H9 (cell line): ENCODE measurements at regions not wholly inside any gene's neighbourhood (a gene's known extent, or its start where the extent isn't known, plus 50 kb on each side); places are given as distances from the start of the nearest gene placed in this dataset.
A peak's percentile ranks its signal among the peaks of the same experiment; 100 is the strongest.

Experiments
- DNase-seq: peaks from one replicate; pipeline ENCODE4 v3.0.0-alpha.2; 2017
- H2AFZ ChIP-seq: one replicate; pipeline ENCODE4 v1.6.1; 2013; ENCODE audit warnings: mild to moderate bottlenecking, low read length, control low read depth, moderate library complexity
- H2AK5ac ChIP-seq: 2 replicates; pipeline ENCODE4 v1.6.1; 2013; ENCODE audit warnings: low read length, control low read depth, mixed read lengths; ENCODE audit not compliant: insufficient read length
- H2BK120ac ChIP-seq: one replicate; pipeline ENCODE4 v1.6.1; 2013; ENCODE audit warnings: low read depth, mild to moderate bottlenecking, low read length, control low read depth, inconsistent platforms; ENCODE audit not compliant: poor library complexity, severe bottlenecking
- H2BK12ac ChIP-seq: 2 replicates; pipeline ENCODE4 v1.6.1; 2013; ENCODE audit warnings: low read length, control low read depth, mixed read lengths, low read depth; ENCODE audit not compliant: insufficient read length
- H2BK15ac ChIP-seq: 2 replicates; pipeline ENCODE4 v1.6.1; 2013; ENCODE audit warnings: low read depth, low read length, control low read depth
- H2BK20ac ChIP-seq: one replicate; pipeline ENCODE4 v1.6.1; 2013; ENCODE audit warnings: low read depth, mild to moderate bottlenecking, low read length, control low read depth, inconsistent platforms; ENCODE audit not compliant: poor library complexity, severe bottlenecking
- H2BK5ac ChIP-seq: 2 replicates; pipeline ENCODE4 v1.6.1; 2013; ENCODE audit warnings: low read length, control low read depth, mixed read lengths; ENCODE audit not compliant: insufficient read length
- H3K14ac ChIP-seq: 2 replicates; pipeline ENCODE4 v1.6.1; 2013; ENCODE audit warnings: low read length, control low read depth; ENCODE audit not compliant: insufficient read depth
- H3K18ac ChIP-seq: 2 replicates; pipeline ENCODE4 v1.6.1; 2013; ENCODE audit warnings: low read depth, mild to moderate bottlenecking, mixed read lengths, low read length, control low read depth; ENCODE audit not compliant: insufficient read length
- H3K23ac ChIP-seq: 2 replicates; pipeline ENCODE4 v1.6.1; 2013; ENCODE audit warnings: low read length, control low read depth, mixed read lengths, low read depth; ENCODE audit not compliant: insufficient read length
- H3K23me2 ChIP-seq: 2 replicates; pipeline ENCODE4 v1.6.1; 2013; ENCODE audit warnings: low read depth, mild to moderate bottlenecking, mixed read lengths, low read length, control low read depth; ENCODE audit not compliant: insufficient read length, poor library complexity, severe bottlenecking
- H3K27ac ChIP-seq: 2 replicates; pipeline ENCODE4 v1.5.1; 2013; ENCODE audit warnings: low read length, control low read depth, mixed read lengths, low read depth; ENCODE audit not compliant: insufficient read length
- H3K27me3 ChIP-seq: 2 replicates; pipeline ENCODE4 v1.6.1; 2013; ENCODE audit warnings: low read length, control low read depth, inconsistent platforms; ENCODE audit not compliant: insufficient read depth
- H3K4ac ChIP-seq: 2 replicates; pipeline ENCODE4 v1.6.1; 2013; ENCODE audit warnings: low read depth, mild to moderate bottlenecking, control low read depth, inconsistent platforms, low read length, moderate library complexity
- H3K4me1 ChIP-seq: 2 replicates; pipeline ENCODE4 v1.6.1; 2013; ENCODE audit warnings: low read length, control low read depth, inconsistent platforms; ENCODE audit not compliant: insufficient read depth
- H3K4me2 ChIP-seq: 2 replicates; pipeline ENCODE4 v1.6.1; 2013; ENCODE audit warnings: low read length, control low read depth, mixed read lengths; ENCODE audit not compliant: insufficient read length, insufficient read depth
- H3K56ac ChIP-seq: 2 replicates; pipeline ENCODE4 v1.6.1; 2013; ENCODE audit warnings: low read depth, mild to moderate bottlenecking, mixed read lengths, low read length, control low read depth; ENCODE audit not compliant: insufficient read length
- H3K79me1 ChIP-seq: 2 replicates; pipeline ENCODE4 v1.6.1; 2013; ENCODE audit warnings: low read depth, mild to moderate bottlenecking, moderate library complexity, low read length, control low read depth, inconsistent platforms; ENCODE audit not compliant: insufficient read depth, poor library complexity, severe bottlenecking
- H3K79me2 ChIP-seq: 2 replicates; pipeline ENCODE4 v1.6.1; 2013; ENCODE audit warnings: low read length, control low read depth, inconsistent platforms; ENCODE audit not compliant: insufficient read depth
- H3K9ac ChIP-seq: 2 replicates; pipeline ENCODE4 v1.6.1; 2013; ENCODE audit warnings: low read length, control low read depth, mixed read lengths; ENCODE audit not compliant: insufficient read length; ENCODE audit errors: extremely low read depth
- H3K9me3 ChIP-seq: one replicate; pipeline ENCODE4 v1.6.1; 2013; ENCODE audit warnings: low read depth, low read length, inconsistent platforms; ENCODE audit not compliant: control insufficient read depth
- H3T11ph ChIP-seq: one replicate; pipeline ENCODE4 v1.6.1; 2013; ENCODE audit warnings: mild to moderate bottlenecking, low read length, control low read depth, inconsistent platforms
- H4K20me1 ChIP-seq: one replicate; pipeline ENCODE4 v1.6.1; 2013; ENCODE audit not compliant: control insufficient read depth, insufficient read length, insufficient read depth
- H4K5ac ChIP-seq: 2 replicates; pipeline ENCODE4 v1.6.1; 2013; ENCODE audit warnings: low read depth, mild to moderate bottlenecking, mixed read lengths, low read length, control low read depth; ENCODE audit not compliant: insufficient read length
- H4K8ac ChIP-seq: replicated peaks from 2 replicates; pipeline ENCODE4 v1.6.1; 2013; ENCODE audit warnings: low read length, control low read depth, mixed read lengths, low read depth; ENCODE audit not compliant: insufficient read length
- H4K91ac ChIP-seq: 2 replicates; pipeline ENCODE4 v1.6.1; 2013; ENCODE audit warnings: low read depth, mild to moderate bottlenecking, moderate library complexity, mixed read lengths, low read length, control low read depth; ENCODE audit not compliant: insufficient read length
- H3K27ac Mint-ChIP-seq, 3 experiments: 2 replicates in 2 of 3; 3 replicates in 1 of 3; pipeline ENCODE4 v1.8.0; 2020 to 2021; ENCODE audit warnings: mixed read lengths in 3 of 3, mild to moderate bottlenecking in 1 of 3, moderate library complexity in 1 of 3
- H3K27me3 Mint-ChIP-seq: 2 replicates; pipeline ENCODE4 v1.8.0; 2021; ENCODE audit warnings: low read depth, mild to moderate bottlenecking, moderate library complexity, mixed read lengths
- H3K36me3 Mint-ChIP-seq, 3 experiments: 2 replicates in 2 of 3; 3 replicates in 1 of 3; pipeline ENCODE4 v1.8.0; 2020 to 2021; ENCODE audit warnings: low read depth in 3 of 3, mixed read lengths in 3 of 3; ENCODE audit not compliant: insufficient read depth in 1 of 3
- H3K4me1 Mint-ChIP-seq, 2 experiments: 2 replicates each; pipeline ENCODE4 v1.8.0; 2020; ENCODE audit warnings: mixed read lengths in 2 of 2
- H3K4me3 Mint-ChIP-seq, 2 experiments: 2 replicates in 1 of 2; 3 replicates in 1 of 2; pipeline ENCODE4 v1.8.0; 2020 to 2021; ENCODE audit warnings: mild to moderate bottlenecking in 2 of 2, mixed read lengths in 2 of 2, moderate library complexity in 1 of 2
- H3K9me3 Mint-ChIP-seq, 2 experiments: 2 replicates in 1 of 2; 3 replicates in 1 of 2; pipeline ENCODE4 v1.8.0; 2020; ENCODE audit warnings: mild to moderate bottlenecking in 2 of 2, mixed read lengths in 2 of 2, moderate library complexity in 1 of 2
- WGBS: extraction: QIAGEN DNeasy Blood & Tissue Kit; methylation state at CpG from one replicate; pipeline ENCODE4 v1.1.7; 2013; ENCODE audit warnings: missing lambda C conversion rate, low lambda C conversion rate, mixed read lengths; ENCODE audit not compliant: insufficient read length; ENCODE audit errors: extremely low coverage; 5-methylcytosine and 5-hydroxymethylcytosine counted together
- TF ChIP-seq, protein P1 (sequence below): fragments of 200-600 bp; sonication (generic); conservative IDR thresholded peaks from 3 replicates; pipeline ENCODE4 v1.8.0; 2021; ENCODE audit warnings: antibody characterized with exemption, mild to moderate bottlenecking

- Histone ChIP-seq H3K4ac (no peak overlapping the region), H4K91ac (no peak overlapping the region), H3K18ac (no peak overlapping the region), H4K8ac (no peak overlapping the region), H3K9me3 (no peaks in the 10 kb centered on the region), H3K4me2 (no peak overlapping the region), H4K20me1 (no peaks in the 10 kb centered on the region), H2BK20ac (no peak overlapping the region), H4K5ac (no peak overlapping the region), H3K23me2 (no peaks in the 10 kb centered on the region), H2AFZ (no peak overlapping the region), H3K14ac (no peak overlapping the region), H3K23ac (no peak overlapping the region), H3K4me1 (peaks cover 21% of the 10 kb centered on the region), H2BK15ac (no peak overlapping the region), H2BK12ac (no peak overlapping the region), H2AK5ac (no peak overlapping the region), H3K79me2 (no peaks in the 10 kb centered on the region), H2BK120ac (no peak overlapping the region), H3K27me3 (no peaks in the 10 kb centered on the region), H3K56ac (no peak overlapping the region), H3K9ac (no peak overlapping the region), H3K79me1 (no peaks in the 10 kb centered on the region), H3T11ph (no peak overlapping the region), H3K27ac (no peak overlapping the region), H2BK5ac (no peak overlapping the region)
- Mint-ChIP-seq H3K36me3 (no peaks in the 10 kb centered on the region; a peak in 1 of 7 replicates), H3K9me3 (no peaks in the 10 kb centered on the region), H3K27ac (peak overlapping the region in 1 of 3 experiments; percentile 30; a peak in 1 of 7 replicates), H3K4me1 (peaks cover 47 to 50% of the 10 kb centered on the region in 2 experiments), H3K27me3 (no peaks in the 10 kb centered on the region), H3K4me3 (no peak overlapping the region)
- DNase-seq = no peak
- WGBS = no CpG with 5 or more reads among the region's 5 CpGs
- TF ChIP-seq, protein P1, sequence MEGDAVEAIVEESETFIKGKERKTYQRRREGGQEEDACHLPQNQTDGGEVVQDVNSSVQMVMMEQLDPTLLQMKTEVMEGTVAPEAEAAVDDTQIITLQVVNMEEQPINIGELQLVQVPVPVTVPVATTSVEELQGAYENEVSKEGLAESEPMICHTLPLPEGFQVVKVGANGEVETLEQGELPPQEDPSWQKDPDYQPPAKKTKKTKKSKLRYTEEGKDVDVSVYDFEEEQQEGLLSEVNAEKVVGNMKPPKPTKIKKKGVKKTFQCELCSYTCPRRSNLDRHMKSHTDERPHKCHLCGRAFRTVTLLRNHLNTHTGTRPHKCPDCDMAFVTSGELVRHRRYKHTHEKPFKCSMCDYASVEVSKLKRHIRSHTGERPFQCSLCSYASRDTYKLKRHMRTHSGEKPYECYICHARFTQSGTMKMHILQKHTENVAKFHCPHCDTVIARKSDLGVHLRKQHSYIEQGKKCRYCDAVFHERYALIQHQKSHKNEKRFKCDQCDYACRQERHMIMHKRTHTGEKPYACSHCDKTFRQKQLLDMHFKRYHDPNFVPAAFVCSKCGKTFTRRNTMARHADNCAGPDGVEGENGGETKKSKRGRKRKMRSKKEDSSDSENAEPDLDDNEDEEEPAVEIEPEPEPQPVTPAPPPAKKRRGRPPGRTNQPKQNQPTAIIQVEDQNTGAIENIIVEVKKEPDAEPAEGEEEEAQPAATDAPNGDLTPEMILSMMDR = no peak
Measured at GRCh38 chr2:221675201-221675908, 103.3 kb upstream of the EPHA4 start.
